ENCODE measurements at regions not wholly inside any gene's neighbourhood (a gene's known extent, or its start where the extent isn't known, plus 50 kb on each side); places are given as distances from the start of the nearest gene placed in this dataset.

DNA sequence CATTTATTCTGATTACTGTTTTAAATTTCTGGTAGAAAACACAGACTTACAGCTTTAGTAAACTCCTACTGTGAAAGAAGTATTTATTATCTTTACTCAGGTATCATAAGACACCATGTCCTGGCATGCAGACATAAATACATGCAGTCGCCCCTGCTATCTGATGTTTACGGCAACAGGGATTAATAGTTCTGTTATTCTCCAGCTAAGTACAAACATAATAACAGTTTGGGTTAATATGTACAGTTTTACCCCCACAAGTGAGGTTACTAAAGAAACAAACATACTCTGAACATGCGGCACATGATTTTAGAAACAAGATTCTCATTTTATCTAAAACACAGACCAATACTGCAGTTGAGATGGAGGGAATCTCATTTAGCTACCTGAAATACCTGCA lies 170.8 kb downstream of the ABCA8 start:
- no peak overlapping the region for H2AFZ ChIP-seq (ENCODE audit: low read length)
- no peaks in the 10 kb centered on the region for H4K20me1 ChIP-seq (ENCODE audit: insufficient read depth, low read length)
- no peaks in the 10 kb centered on the region for H3K27me3 ChIP-seq (ENCODE audit: insufficient read depth, low read length)
- peaks cover 6% of the 10 kb centered on the region for H3K4me1 ChIP-seq (ENCODE audit: insufficient read depth, low read length)
- TF ChIP-seq, protein P1, sequence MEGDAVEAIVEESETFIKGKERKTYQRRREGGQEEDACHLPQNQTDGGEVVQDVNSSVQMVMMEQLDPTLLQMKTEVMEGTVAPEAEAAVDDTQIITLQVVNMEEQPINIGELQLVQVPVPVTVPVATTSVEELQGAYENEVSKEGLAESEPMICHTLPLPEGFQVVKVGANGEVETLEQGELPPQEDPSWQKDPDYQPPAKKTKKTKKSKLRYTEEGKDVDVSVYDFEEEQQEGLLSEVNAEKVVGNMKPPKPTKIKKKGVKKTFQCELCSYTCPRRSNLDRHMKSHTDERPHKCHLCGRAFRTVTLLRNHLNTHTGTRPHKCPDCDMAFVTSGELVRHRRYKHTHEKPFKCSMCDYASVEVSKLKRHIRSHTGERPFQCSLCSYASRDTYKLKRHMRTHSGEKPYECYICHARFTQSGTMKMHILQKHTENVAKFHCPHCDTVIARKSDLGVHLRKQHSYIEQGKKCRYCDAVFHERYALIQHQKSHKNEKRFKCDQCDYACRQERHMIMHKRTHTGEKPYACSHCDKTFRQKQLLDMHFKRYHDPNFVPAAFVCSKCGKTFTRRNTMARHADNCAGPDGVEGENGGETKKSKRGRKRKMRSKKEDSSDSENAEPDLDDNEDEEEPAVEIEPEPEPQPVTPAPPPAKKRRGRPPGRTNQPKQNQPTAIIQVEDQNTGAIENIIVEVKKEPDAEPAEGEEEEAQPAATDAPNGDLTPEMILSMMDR (IDR thresholded peaks at IDR 0.05; ENCODE audit: extremely low read depth, low read depth, low read length), result no peak
- H3K4me2 ChIP-seq (ENCODE audit: insufficient read depth, low read length), result no peak overlapping the region
- H3K4me3 ChIP-seq (ENCODE audit: insufficient read depth, low read length), result no peak overlapping the region
- no peaks in the 10 kb centered on the region for H3K36me3 ChIP-seq (ENCODE audit: insufficient read depth, low read length)
- H3K9me3 ChIP-seq (ENCODE audit: low read depth, low read length), result no peaks in the 10 kb centered on the region
- no peak overlapping the region for H3K27ac ChIP-seq (ENCODE audit: low read depth, low read length)
- no peaks in the 10 kb centered on the region for H3K79me2 ChIP-seq (ENCODE audit: insufficient read depth, low read length)
- no peak for DNase-seq (ENCODE audit: insufficient read length, low spot score, missing footprints)

DNA sequence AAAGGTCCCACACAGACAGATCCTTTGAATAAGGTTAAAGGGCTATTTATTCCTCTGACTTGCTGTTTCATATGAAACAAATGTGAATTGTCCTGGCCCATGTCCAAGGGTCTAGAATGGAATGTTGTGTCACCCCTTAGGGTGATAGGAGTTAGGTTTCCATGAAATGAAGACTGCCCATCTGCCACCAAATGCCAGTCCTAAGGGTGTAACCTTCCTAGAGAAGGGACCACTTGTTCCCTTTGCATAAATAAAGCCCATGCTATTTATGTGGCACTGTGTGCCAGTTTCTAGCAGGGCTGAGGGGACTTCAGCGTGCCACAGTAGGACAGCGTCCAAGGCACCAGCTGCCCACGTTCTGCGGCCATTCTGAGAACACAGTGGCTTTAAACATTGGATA lies 171.3 kb downstream of the ABCA8 start:
- no peaks in the 10 kb centered on the region for H4K20me1 ChIP-seq (ENCODE audit: insufficient read depth, low read length)
- peaks cover 6% of the 10 kb centered on the region for H3K4me1 ChIP-seq (ENCODE audit: insufficient read depth, low read length)
- H3K4me3 ChIP-seq (ENCODE audit: insufficient read depth, low read length), result no peak overlapping the region
- no peaks in the 10 kb centered on the region for H3K79me2 ChIP-seq (ENCODE audit: insufficient read depth, low read length)
- H3K4me2 ChIP-seq (ENCODE audit: insufficient read depth, low read length), result no peak overlapping the region
- no peaks in the 10 kb centered on the region for H3K9me3 ChIP-seq (ENCODE audit: low read depth, low read length)
- DNase-seq (ENCODE audit: insufficient read length, low spot score, missing footprints), result no peak
- TF ChIP-seq, protein P1 (IDR thresholded peaks at IDR 0.05; ENCODE audit: extremely low read depth, low read depth, low read length), result no peak
- no peaks in the 10 kb centered on the region for H3K36me3 ChIP-seq (ENCODE audit: insufficient read depth, low read length)
- H2AFZ ChIP-seq (ENCODE audit: low read length), result no peak overlapping the region
- H3K27me3 ChIP-seq (ENCODE audit: insufficient read depth, low read length), result no peaks in the 10 kb centered on the region
- H3K27ac ChIP-seq (ENCODE audit: low read depth, low read length), result no peak overlapping the region

DNA sequence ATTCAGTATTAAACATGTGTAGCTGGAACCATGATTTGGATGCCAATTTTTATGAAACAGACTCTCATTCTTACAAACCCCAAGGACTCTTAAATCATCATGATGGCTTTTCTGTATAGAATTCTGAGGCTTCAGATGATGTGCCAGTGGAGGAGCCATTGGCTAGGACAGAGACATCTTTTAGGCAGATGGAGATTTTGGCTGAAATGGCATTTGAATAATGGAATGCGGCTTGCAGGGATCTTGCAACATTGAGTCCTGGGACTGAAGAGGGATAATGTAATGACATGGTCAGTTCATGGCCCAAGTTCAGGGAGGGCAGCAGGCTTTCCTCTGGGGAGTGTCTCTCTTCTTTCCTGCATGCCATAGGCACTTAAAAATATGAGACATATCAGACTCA lies 172.4 kb downstream of the ABCA8 start:
- DNase-seq (ENCODE audit: insufficient read length, low spot score, missing footprints), result no peak
- H3K4me3 ChIP-seq (ENCODE audit: insufficient read depth, low read length), result no peak overlapping the region
- TF ChIP-seq, protein P1 (IDR thresholded peaks at IDR 0.05; ENCODE audit: extremely low read depth, low read depth, low read length), result no peak
- H3K27ac ChIP-seq (ENCODE audit: low read depth, low read length), result no peak overlapping the region
- peaks cover 7% of the 10 kb centered on the region for H3K4me1 ChIP-seq (ENCODE audit: insufficient read depth, low read length)
- H3K36me3 ChIP-seq (ENCODE audit: insufficient read depth, low read length), result no peaks in the 10 kb centered on the region
- H4K20me1 ChIP-seq (ENCODE audit: insufficient read depth, low read length), result no peaks in the 10 kb centered on the region
- H3K9me3 ChIP-seq (ENCODE audit: low read depth, low read length), result no peaks in the 10 kb centered on the region
- H2AFZ ChIP-seq (ENCODE audit: low read length), result no peak overlapping the region
- H3K4me2 ChIP-seq (ENCODE audit: insufficient read depth, low read length), result no peak overlapping the region
- no peaks in the 10 kb centered on the region for H3K27me3 ChIP-seq (ENCODE audit: insufficient read depth, low read length)
- no peaks in the 10 kb centered on the region for H3K79me2 ChIP-seq (ENCODE audit: insufficient read depth, low read length)

DNA sequence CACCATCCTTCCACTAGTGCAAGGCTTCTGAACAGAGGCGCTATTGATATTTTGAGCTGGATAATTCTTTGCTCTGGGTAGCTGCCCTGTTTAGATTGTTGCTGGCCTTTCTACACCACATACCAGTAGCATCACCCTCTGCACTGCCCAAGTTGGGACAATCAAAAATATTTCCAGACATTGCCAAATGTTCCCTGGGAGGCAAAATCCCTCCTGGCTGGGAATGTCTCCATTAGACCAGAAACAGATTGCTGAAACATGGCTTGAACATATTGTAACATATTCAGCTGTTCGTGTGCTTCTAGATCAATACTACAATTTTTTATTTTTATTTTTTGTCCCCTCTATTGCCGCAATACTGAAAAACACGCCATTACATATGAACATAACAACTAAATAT lies 174.6 kb downstream of the ABCA8 start:
- Histone ChIP-seq H3K4me3 (ENCODE audit: insufficient read depth, low read length) (no peak overlapping the region), H3K4me1 (ENCODE audit: insufficient read depth, low read length) (peaks cover 16% of the 10 kb centered on the region), H4K20me1 (ENCODE audit: insufficient read depth, low read length) (no peaks in the 10 kb centered on the region), H3K4me2 (ENCODE audit: insufficient read depth, low read length) (no peak overlapping the region), H3K79me2 (ENCODE audit: insufficient read depth, low read length) (no peaks in the 10 kb centered on the region), H3K9me3 (ENCODE audit: low read depth, low read length) (no peaks in the 10 kb centered on the region), H3K36me3 (ENCODE audit: insufficient read depth, low read length) (no peaks in the 10 kb centered on the region), H3K27me3 (ENCODE audit: insufficient read depth, low read length) (no peaks in the 10 kb centered on the region), H3K27ac (ENCODE audit: low read depth, low read length) (no peak overlapping the region), H2AFZ (ENCODE audit: low read length) (no peak overlapping the region)
- TF ChIP-seq, protein P1 (IDR thresholded peaks at IDR 0.05; ENCODE audit: extremely low read depth, low read depth, low read length), result no peak
- DNase-seq (ENCODE audit: insufficient read length, low spot score, missing footprints), result no peak

Measured in osteoblast (primary cell).